IPS DF 6.9 (cell line): ENCODE measurements at regions not wholly inside any gene's neighbourhood (a gene's known extent, or its start where the extent isn't known, plus 50 kb on each side); places are given as distances from the start of the nearest gene placed in this dataset.

Experiments
- DNase-seq: peaks from one replicate; pipeline ENCODE4 v3.0.0-alpha.2; 2013; ENCODE audit warnings: low read depth, low spot score
- H3K27ac ChIP-seq: one replicate; pipeline ENCODE4 v1.5.1; 2013; ENCODE audit warnings: low read length, control low read depth
- H3K27me3 ChIP-seq: 2 replicates; pipeline ENCODE4 v1.6.1; 2013; ENCODE audit warnings: mild to moderate bottlenecking, low read length; ENCODE audit not compliant: control insufficient read depth, insufficient read depth
- H3K36me3 ChIP-seq: 2 replicates; pipeline ENCODE4 v1.6.1; 2013; ENCODE audit warnings: low read length; ENCODE audit not compliant: control insufficient read depth, insufficient read depth
- H3K4me1 ChIP-seq: 2 replicates; pipeline ENCODE4 v1.6.1; 2013; ENCODE audit warnings: low read length; ENCODE audit not compliant: control insufficient read depth, insufficient read depth
- H3K4me3 ChIP-seq: 2 replicates; pipeline ENCODE4 v1.5.1; 2013; ENCODE audit warnings: mild to moderate bottlenecking, low read length
- H3K9me3 ChIP-seq: 2 replicates; pipeline ENCODE4 v1.6.1; 2013; ENCODE audit warnings: low read length, inconsistent platforms; ENCODE audit not compliant: control insufficient read depth, insufficient read depth
- WGBS: extraction: QIAGEN DNeasy Blood & Tissue Kit; methylation state at CpG from one replicate; pipeline ENCODE4 v1.1.7; 2013; ENCODE audit warnings: mixed read lengths, missing lambda C conversion rate; ENCODE audit not compliant: insufficient read length, insufficient coverage; 5-methylcytosine and 5-hydroxymethylcytosine counted together

- Histone ChIP-seq H3K36me3 (no peaks in the 10 kb centered on the region), H3K27ac (no peak overlapping the region), H3K4me3 (no peak overlapping the region), H3K27me3 (no peaks in the 10 kb centered on the region), H3K4me1 (no peaks in the 10 kb centered on the region), H3K9me3 (no peaks in the 10 kb centered on the region)
- DNase-seq, result no peak
- WGBS, result no CpG with 5 or more reads among the region's 3 CpGs
Observed at GRCh38 chr1:234929369-234929768, 199.3 kb downstream of the TOMM20 start.

- Histone ChIP-seq H3K36me3 (no peaks in the 10 kb centered on the region), H3K4me1 (no peaks in the 10 kb centered on the region), H3K9me3 (no peaks in the 10 kb centered on the region), H3K4me3 (no peak overlapping the region), H3K27ac (no peak overlapping the region), H3K27me3 (no peaks in the 10 kb centered on the region)
- no peak for DNase-seq
- no CpG with 5 or more reads among the region's 5 CpGs for WGBS
Observed at GRCh38 chr1:234928642-234929041, 200.0 kb downstream of the TOMM20 start.

- Histone ChIP-seq H3K27ac (no peak overlapping the region), H3K4me1 (no peaks in the 10 kb centered on the region), H3K27me3 (no peaks in the 10 kb centered on the region), H3K4me3 (no peak overlapping the region), H3K36me3 (no peaks in the 10 kb centered on the region), H3K9me3 (no peaks in the 10 kb centered on the region)
- DNase-seq, result no peak
- no CpG with 5 or more reads among the region's 10 CpGs for WGBS
Observed at GRCh38 chr1:234927971-234928640, 200.5 kb downstream of the TOMM20 start.

GRCh38 chr1:234927312-234927970 is 201.2 kb downstream of the TOMM20 start:
- no peak for DNase-seq
- H3K36me3 ChIP-seq, result no peaks in the 10 kb centered on the region
- H3K27ac ChIP-seq, result no peak overlapping the region
- H3K4me3 ChIP-seq, result no peak overlapping the region
- H3K4me1 ChIP-seq, result no peaks in the 10 kb centered on the region
- WGBS, result no CpG with 5 or more reads among the region's 10 CpGs
- H3K9me3 ChIP-seq, result no peaks in the 10 kb centered on the region
- no peaks in the 10 kb centered on the region for H3K27me3 ChIP-seq

GRCh38 chr1:234926559-234927311 is 201.9 kb downstream of the TOMM20 start:
- H3K4me3 ChIP-seq, result no peak overlapping the region
- DNase-seq, result no peak

GRCh38 chr1:234926264-234926558 is 202.4 kb downstream of the TOMM20 start:
- Histone ChIP-seq H3K4me3 (no peak overlapping the region), H3K27me3 (no peaks in the 10 kb centered on the region), H3K27ac (no peak overlapping the region), H3K36me3 (no peaks in the 10 kb centered on the region), H3K9me3 (no peaks in the 10 kb centered on the region), H3K4me1 (no peaks in the 10 kb centered on the region)
- DNase-seq, result no peak
- no CpG with 5 or more reads among the region's 4 CpGs for WGBS

More at GRCh38 chr1:234926559-234927311, 201.9 kb downstream of the TOMM20 start:
- no CpG with 5 or more reads among the region's 20 CpGs for WGBS
- Histone ChIP-seq H3K27ac (no peak overlapping the region), H3K27me3 (no peaks in the 10 kb centered on the region), H3K4me1 (no peaks in the 10 kb centered on the region), H3K36me3 (no peaks in the 10 kb centered on the region), H3K9me3 (no peaks in the 10 kb centered on the region)

GRCh38 chr1:234925440-234926263 is 203.0 kb downstream of the TOMM20 start:
- no peaks in the 10 kb centered on the region for H3K4me1 ChIP-seq
- WGBS, result no CpG with 5 or more reads among the region's 7 CpGs
- no peak overlapping the region for H3K4me3 ChIP-seq

GRCh38 chr1:234924450-234925355 is 203.9 kb downstream of the TOMM20 start:
- H3K9me3 ChIP-seq, result no peaks in the 10 kb centered on the region
- no peaks in the 10 kb centered on the region for H3K4me1 ChIP-seq

More at GRCh38 chr1:234925440-234926263, 203.0 kb downstream of the TOMM20 start:
- Histone ChIP-seq H3K36me3 (no peaks in the 10 kb centered on the region), H3K27me3 (no peaks in the 10 kb centered on the region), H3K27ac (no peak overlapping the region), H3K9me3 (no peaks in the 10 kb centered on the region)
- DNase-seq, result no peak

GRCh38 chr1:234923626-234924025 is 205.0 kb downstream of the TOMM20 start:
- H3K4me3 ChIP-seq, result no peak overlapping the region
- H3K36me3 ChIP-seq, result no peaks in the 10 kb centered on the region
- H3K27ac ChIP-seq, result no peak overlapping the region
- WGBS, result no CpG with 5 or more reads among the region's 5 CpGs
- H3K9me3 ChIP-seq, result no peaks in the 10 kb centered on the region
- no peaks in the 10 kb centered on the region for H3K27me3 ChIP-seq
- no peak for DNase-seq
- no peaks in the 10 kb centered on the region for H3K4me1 ChIP-seq

More at GRCh38 chr1:234924450-234925355, 203.9 kb downstream of the TOMM20 start:
- Histone ChIP-seq H3K27ac (no peak overlapping the region), H3K4me3 (no peak overlapping the region), H3K36me3 (no peaks in the 10 kb centered on the region), H3K27me3 (no peaks in the 10 kb centered on the region)
- DNase-seq, result no peak
- no CpG with 5 or more reads among the region's 17 CpGs for WGBS
